Stimulated activated memory B cell treated with anti-CD40 and anti-IgM and Interleukin-4, amounts not matched to agents 10 μg/mL and 1 μg/mL and 100 μg/mL, for 72 hours (primary cell): ENCODE measurements at regions not wholly inside any gene's neighbourhood (a gene's known extent, or its start where the extent isn't known, plus 50 kb on each side); places are given as distances from the start of the nearest gene placed in this dataset.

Experiments used
- ATAC-seq: fragments of 150-1000 bp; cut with Tn5 transposase; 2 replicates; pipeline ENCODE4 v1.10.0; 2021
- H3K27ac Mint-ChIP-seq: one replicate; pipeline ENCODE4 v1.8.0; 2022; ENCODE audit warnings: mild to moderate bottlenecking, mixed read lengths
- H3K27me3 Mint-ChIP-seq: one replicate; pipeline ENCODE4 v1.8.0; 2022; ENCODE audit warnings: mixed read lengths
- H3K36me3 Mint-ChIP-seq: one replicate; pipeline ENCODE4 v1.8.0; 2022; ENCODE audit warnings: mixed read lengths
- H3K4me1 Mint-ChIP-seq: one replicate; pipeline ENCODE4 v1.8.0; 2022; ENCODE audit warnings: mixed read lengths
- H3K4me3 Mint-ChIP-seq: one replicate; pipeline ENCODE4 v1.8.0; 2022; ENCODE audit warnings: mild to moderate bottlenecking, moderate library complexity, mixed read lengths
- H3K9me3 Mint-ChIP-seq: one replicate; pipeline ENCODE4 v1.8.0; 2022; ENCODE audit warnings: mixed read lengths

DNA sequence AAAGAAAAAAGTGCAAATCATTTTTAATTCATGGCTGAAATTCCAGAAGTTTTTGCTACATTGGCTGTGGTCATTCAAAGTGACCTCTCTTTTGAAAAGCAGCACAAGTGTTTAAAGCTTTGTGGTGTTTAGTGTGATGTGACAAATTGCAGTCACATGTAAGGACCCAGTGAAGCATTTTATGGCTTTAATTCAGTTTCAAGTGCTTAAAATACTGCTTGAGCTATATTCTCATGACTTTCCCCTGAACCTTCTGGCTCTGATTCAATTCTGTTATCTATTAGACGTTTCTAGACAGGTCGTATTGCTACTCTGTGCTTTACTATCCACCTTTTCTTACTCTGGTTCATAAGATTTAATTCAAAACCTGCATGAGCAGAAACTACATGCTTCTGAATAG is 105.8 kb downstream of the FAT4 start:
- no peak overlapping the region for H3K4me3 Mint-ChIP-seq
- H3K9me3 Mint-ChIP-seq = peaks cover 11% of the 10 kb centered on the region
- H3K36me3 Mint-ChIP-seq = no peaks in the 10 kb centered on the region
- no peak for ATAC-seq
- H3K27me3 Mint-ChIP-seq = no peaks in the 10 kb centered on the region
- no peaks in the 10 kb centered on the region for H3K4me1 Mint-ChIP-seq
- no peak overlapping the region for H3K27ac Mint-ChIP-seq

- Mint-ChIP-seq H3K27ac (no peak overlapping the region), H3K36me3 (no peaks in the 10 kb centered on the region), H3K4me3 (no peak overlapping the region), H3K27me3 (no peaks in the 10 kb centered on the region), H3K4me1 (no peaks in the 10 kb centered on the region), H3K9me3 (peaks cover 9% of the 10 kb centered on the region)
- ATAC-seq = no peak
Measured at GRCh38 chr4:125421547-125421946, 106.8 kb downstream of the FAT4 start.

GRCh38 chr4:125423124-125423523 is 108.4 kb downstream of the FAT4 start:
- ATAC-seq = no peak

DNA sequence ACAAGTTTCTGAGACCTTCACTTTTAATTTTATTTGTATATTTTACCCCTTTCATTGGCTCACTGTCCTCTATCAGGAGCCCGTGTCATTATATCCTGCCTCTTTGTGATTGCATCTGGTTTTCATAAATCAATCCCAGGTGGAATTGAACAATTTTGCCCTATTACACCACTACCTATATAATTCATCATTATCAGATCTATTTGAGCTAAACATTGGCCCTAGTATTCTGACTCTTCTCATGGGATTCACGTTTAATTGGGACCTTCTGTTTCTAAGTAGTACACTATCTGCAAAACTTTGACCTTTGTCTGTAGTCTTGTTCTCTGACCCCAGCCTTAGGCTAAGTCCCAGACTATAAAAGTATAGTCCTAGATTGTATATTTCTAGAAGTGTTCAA is 114.1 kb downstream of the FAT4 start:
- peaks cover 2% of the 10 kb centered on the region for H3K9me3 Mint-ChIP-seq
- no peak for ATAC-seq
- H3K4me1 Mint-ChIP-seq = no peaks in the 10 kb centered on the region
- H3K27me3 Mint-ChIP-seq = no peaks in the 10 kb centered on the region
- no peak overlapping the region for H3K27ac Mint-ChIP-seq
- H3K4me3 Mint-ChIP-seq = no peak overlapping the region
- no peaks in the 10 kb centered on the region for H3K36me3 Mint-ChIP-seq

More at GRCh38 chr4:125423124-125423523, 108.4 kb downstream of the FAT4 start:
- H3K27me3 Mint-ChIP-seq = no peaks in the 10 kb centered on the region
- no peaks in the 10 kb centered on the region for H3K36me3 Mint-ChIP-seq
- no peaks in the 10 kb centered on the region for H3K4me1 Mint-ChIP-seq
- no peak overlapping the region for H3K27ac Mint-ChIP-seq
- peaks cover 9% of the 10 kb centered on the region for H3K9me3 Mint-ChIP-seq
- H3K4me3 Mint-ChIP-seq = no peak overlapping the region

GRCh38 chr4:125430086-125430485 is 115.3 kb downstream of the FAT4 start:
- no peak for ATAC-seq
- Mint-ChIP-seq H3K27me3 (no peaks in the 10 kb centered on the region), H3K4me3 (no peak overlapping the region)

DNA sequence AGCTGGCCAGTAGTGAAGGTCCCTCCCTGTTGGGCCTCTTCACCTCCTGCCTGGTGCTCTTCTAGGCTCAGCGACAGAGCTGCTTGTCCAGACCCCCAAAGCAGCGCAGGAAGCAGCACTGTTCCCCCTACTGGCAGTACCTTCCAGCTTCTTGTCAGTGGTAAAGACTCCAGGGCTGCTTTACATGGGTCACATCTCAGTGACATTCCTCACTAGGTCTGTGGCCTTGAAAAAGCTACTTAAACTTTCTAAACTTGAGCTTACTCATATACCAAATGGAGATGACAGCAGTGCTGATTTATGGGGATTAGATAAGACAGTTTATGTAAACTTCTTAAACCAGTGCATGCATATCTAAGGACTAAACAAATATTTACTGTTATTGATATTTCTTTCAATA is 117.3 kb downstream of the FAT4 start:
- H3K27me3 Mint-ChIP-seq = no peaks in the 10 kb centered on the region
- H3K4me3 Mint-ChIP-seq = no peak overlapping the region
- H3K27ac Mint-ChIP-seq = no peak overlapping the region
- no peak for ATAC-seq
- no peaks in the 10 kb centered on the region for H3K36me3 Mint-ChIP-seq
- H3K9me3 Mint-ChIP-seq = peaks cover 6% of the 10 kb centered on the region
- H3K4me1 Mint-ChIP-seq = no peaks in the 10 kb centered on the region

More at GRCh38 chr4:125430086-125430485, 115.3 kb downstream of the FAT4 start:
- Mint-ChIP-seq H3K4me1 (no peaks in the 10 kb centered on the region), H3K9me3 (no peaks in the 10 kb centered on the region), H3K36me3 (no peaks in the 10 kb centered on the region), H3K27ac (no peak overlapping the region)

DNA sequence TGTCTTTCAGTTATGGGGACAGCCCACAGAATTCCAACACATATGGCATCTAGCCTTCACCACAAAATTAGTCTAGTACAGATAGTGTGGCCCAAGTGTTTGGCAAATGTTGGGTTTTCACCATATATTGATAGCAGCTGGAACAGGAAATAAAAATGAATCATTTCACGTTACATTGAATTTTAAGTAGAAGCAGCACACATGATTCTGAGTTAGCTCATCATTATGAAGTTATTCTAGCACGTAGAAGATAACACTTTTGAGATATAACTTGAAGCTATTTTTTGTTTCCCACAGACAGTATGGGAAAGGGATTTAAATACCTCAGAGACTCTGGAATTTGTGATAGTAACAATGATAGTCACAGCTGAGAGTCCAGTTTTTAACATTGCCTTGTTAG is 118.7 kb downstream of the FAT4 start:
- H3K4me1 Mint-ChIP-seq = no peaks in the 10 kb centered on the region
- no peak overlapping the region for H3K27ac Mint-ChIP-seq
- no peak overlapping the region for H3K4me3 Mint-ChIP-seq
- H3K27me3 Mint-ChIP-seq = no peaks in the 10 kb centered on the region
- peaks cover 6% of the 10 kb centered on the region for H3K9me3 Mint-ChIP-seq
- no peak for ATAC-seq
- H3K36me3 Mint-ChIP-seq = no peaks in the 10 kb centered on the region

- Mint-ChIP-seq H3K4me1 (no peaks in the 10 kb centered on the region), H3K27me3 (no peaks in the 10 kb centered on the region), H3K27ac (no peak overlapping the region), H3K4me3 (no peak overlapping the region), H3K9me3 (peaks cover 9% of the 10 kb centered on the region), H3K36me3 (no peaks in the 10 kb centered on the region)
- ATAC-seq = no peak
Measured at GRCh38 chr4:125434136-125434535, 119.4 kb downstream of the FAT4 start.

DNA sequence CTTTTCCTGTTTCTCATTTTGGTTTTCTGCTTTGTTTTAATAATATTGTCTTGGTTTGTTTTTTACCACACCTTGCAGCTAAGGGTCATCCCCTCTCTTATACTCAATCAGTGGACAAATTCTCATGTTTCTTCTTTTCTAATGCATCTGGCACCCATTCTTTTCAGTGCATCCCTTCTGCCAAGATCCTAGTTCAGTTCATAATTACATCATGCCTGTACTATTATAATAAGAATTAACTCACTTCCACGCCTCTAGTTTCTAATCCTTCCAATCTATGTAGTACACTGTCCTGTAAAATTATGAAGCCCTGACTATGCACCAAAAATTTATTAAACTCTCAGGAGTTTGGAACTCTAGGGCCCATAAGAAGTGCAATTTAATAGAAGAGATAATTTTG is 126.1 kb downstream of the FAT4 start:
- Mint-ChIP-seq H3K4me1 (no peaks in the 10 kb centered on the region), H3K27ac (no peak overlapping the region), H3K9me3 (peaks cover 9% of the 10 kb centered on the region), H3K27me3 (no peaks in the 10 kb centered on the region), H3K36me3 (no peaks in the 10 kb centered on the region), H3K4me3 (no peak overlapping the region)
- no peak for ATAC-seq

DNA sequence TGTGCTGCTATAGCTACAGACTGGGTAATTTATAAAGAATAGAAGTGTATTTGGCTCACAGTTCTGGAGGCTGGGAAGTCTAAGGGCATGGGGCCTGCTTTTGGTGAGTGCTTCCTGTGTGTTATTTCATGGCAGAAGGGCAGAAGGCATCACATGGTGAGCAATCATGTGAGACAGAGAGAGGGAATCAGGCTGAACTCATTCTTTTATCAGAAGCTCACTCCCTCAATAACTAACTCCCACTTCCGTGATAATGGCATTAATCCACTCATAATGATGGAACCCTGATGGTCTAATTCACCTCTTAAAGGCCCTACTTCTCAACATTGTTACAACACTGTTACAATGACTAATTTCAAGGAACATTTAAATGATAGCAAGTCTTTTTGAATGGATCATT is 129.4 kb downstream of the FAT4 start:
- no peak for ATAC-seq
- H3K36me3 Mint-ChIP-seq = no peaks in the 10 kb centered on the region
- no peaks in the 10 kb centered on the region for H3K27me3 Mint-ChIP-seq
- H3K9me3 Mint-ChIP-seq = peaks cover 3% of the 10 kb centered on the region
- H3K4me3 Mint-ChIP-seq = no peak overlapping the region
- H3K27ac Mint-ChIP-seq = no peak overlapping the region
- H3K4me1 Mint-ChIP-seq = no peaks in the 10 kb centered on the region

DNA sequence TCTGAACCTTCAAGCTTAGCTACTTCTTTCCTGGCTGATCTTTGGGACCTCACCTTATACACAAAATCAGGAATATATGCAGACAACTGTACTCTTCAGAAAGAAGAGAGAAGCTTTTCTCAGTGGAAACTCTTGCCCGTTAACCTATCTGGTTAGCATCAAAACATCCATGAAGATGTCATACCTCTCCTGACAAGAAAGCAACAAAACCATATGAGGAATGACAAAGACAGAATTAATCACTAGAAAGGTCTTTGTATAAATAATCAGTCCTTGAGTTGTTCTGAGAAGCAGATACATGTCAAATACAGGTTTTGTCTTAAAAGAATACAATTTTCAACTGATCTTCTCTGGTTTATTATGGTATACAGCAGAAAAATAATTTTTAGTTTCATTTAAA is 130.8 kb downstream of the FAT4 start:
- no peaks in the 10 kb centered on the region for H3K36me3 Mint-ChIP-seq
- peaks cover 2% of the 10 kb centered on the region for H3K9me3 Mint-ChIP-seq
- H3K4me3 Mint-ChIP-seq = no peak overlapping the region
- H3K4me1 Mint-ChIP-seq = no peaks in the 10 kb centered on the region
- H3K27me3 Mint-ChIP-seq = no peaks in the 10 kb centered on the region
- no peak overlapping the region for H3K27ac Mint-ChIP-seq
- ATAC-seq = no peak

DNA sequence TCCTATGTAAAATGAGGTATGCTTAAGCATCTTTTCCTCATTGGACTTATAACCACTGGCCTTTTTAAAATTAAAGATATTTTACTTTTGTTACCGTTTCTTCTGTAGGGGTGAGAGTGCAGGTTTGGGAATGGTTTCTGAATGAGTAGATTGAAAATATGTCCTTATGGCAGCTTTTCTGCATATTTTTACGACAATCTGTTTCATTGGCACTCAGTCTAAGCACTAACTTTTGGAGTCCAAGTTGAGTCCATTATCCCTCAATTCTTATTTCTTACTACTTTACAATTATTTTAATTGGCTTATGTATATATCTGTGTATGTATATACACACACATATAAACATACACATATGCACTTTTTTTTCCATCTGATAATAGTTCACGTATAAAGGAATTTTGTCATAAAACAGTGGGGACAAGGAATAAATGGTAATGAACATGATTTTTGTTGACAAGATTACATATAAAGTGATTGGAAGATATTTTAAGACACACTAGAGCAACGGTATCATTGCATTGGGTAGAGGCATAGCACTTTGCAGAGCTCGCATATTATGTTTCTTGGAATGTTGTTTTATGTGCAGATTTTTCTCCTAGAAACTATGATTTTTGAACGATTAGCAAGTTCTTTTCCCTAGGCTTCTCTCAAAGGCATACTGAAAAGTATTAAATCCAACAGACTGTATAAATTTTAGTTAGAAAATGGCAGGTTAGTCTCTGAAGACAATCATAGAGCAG is 133.0 kb downstream of the FAT4 start:
- Mint-ChIP-seq H3K27ac (no peak overlapping the region), H3K36me3 (no peaks in the 10 kb centered on the region), H3K4me3 (no peak overlapping the region), H3K27me3 (no peaks in the 10 kb centered on the region), H3K4me1 (no peaks in the 10 kb centered on the region), H3K9me3 (no peaks in the 10 kb centered on the region)
- ATAC-seq = no peak

GRCh38 chr4:125456075-125456474 is 141.3 kb downstream of the FAT4 start:
- Mint-ChIP-seq H3K9me3 (no peaks in the 10 kb centered on the region), H3K4me1 (no peaks in the 10 kb centered on the region), H3K4me3 (no peak overlapping the region), H3K27me3 (no peaks in the 10 kb centered on the region), H3K36me3 (no peaks in the 10 kb centered on the region), H3K27ac (no peak overlapping the region)
- no peak for ATAC-seq

DNA sequence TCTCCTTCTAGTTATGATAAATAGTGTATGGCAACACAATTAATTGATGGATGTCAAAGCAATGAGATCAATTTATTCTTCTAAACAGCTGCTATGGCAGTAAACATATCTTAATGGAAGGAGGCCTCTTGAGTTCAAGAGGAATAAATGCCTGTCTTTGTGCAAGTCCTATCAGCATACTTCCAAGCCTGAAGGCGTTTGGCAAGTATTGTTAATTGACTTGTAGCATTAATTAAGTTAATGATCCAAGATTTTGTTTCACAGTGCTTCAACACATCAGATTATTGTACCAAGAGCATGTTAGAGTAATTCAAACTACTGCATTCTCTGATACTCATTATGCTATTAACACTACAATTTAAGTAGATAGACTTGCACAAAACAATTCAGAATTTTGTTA is 144.8 kb downstream of the FAT4 start:
- H3K27me3 Mint-ChIP-seq = no peaks in the 10 kb centered on the region
- ATAC-seq = no peak
- H3K4me1 Mint-ChIP-seq = no peaks in the 10 kb centered on the region
- no peaks in the 10 kb centered on the region for H3K9me3 Mint-ChIP-seq
- H3K4me3 Mint-ChIP-seq = no peak overlapping the region
- H3K36me3 Mint-ChIP-seq = no peaks in the 10 kb centered on the region
- H3K27ac Mint-ChIP-seq = no peak overlapping the region

DNA sequence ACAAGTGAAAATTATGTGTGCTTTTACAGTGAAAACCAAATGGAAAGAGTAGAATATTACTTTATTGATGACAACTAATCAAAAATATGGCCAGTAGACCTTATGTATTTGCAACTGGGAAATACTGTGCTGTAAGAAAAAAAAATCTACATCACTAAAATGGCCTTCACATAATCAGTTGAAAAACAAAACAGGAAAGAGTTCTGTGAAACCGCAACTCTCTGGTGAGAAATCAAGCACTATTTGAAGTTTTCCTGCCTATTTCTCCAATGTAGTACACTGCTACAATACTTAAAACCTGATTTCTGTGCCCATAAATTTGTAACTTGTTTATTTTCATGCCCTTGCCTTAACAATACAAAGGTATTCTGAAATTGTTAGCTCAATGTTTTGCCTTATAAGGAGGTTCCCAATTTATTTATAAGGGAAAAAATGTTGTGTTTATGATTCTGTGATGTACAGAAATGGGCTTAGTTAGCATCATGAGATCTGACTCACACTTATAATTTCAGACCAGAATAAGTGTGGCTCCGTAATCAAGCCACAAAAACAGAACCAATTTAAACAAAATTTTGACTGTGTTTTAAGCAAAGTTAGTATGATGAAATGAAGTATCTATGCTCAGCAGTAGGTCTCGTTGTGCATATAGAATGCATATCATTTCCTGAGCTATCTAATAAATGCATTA is 147.1 kb downstream of the FAT4 start:
- H3K27me3 Mint-ChIP-seq = no peaks in the 10 kb centered on the region
- no peaks in the 10 kb centered on the region for H3K4me1 Mint-ChIP-seq
- no peaks in the 10 kb centered on the region for H3K9me3 Mint-ChIP-seq
- H3K27ac Mint-ChIP-seq = no peak overlapping the region
- H3K4me3 Mint-ChIP-seq = no peak overlapping the region
- H3K36me3 Mint-ChIP-seq = no peaks in the 10 kb centered on the region
- no peak for ATAC-seq

- ATAC-seq = no peak
- Mint-ChIP-seq H3K27me3 (no peaks in the 10 kb centered on the region), H3K9me3 (no peaks in the 10 kb centered on the region), H3K4me1 (no peaks in the 10 kb centered on the region), H3K4me3 (no peak overlapping the region), H3K27ac (no peak overlapping the region), H3K36me3 (no peaks in the 10 kb centered on the region)
Measured at GRCh38 chr4:125464146-125464545, 149.4 kb downstream of the FAT4 start.
